ENCODE measurements at regions not wholly inside any gene's neighbourhood (a gene's known extent, or its start where the extent isn't known, plus 50 kb on each side); places are given as distances from the start of the nearest gene placed in this dataset.

DNA sequence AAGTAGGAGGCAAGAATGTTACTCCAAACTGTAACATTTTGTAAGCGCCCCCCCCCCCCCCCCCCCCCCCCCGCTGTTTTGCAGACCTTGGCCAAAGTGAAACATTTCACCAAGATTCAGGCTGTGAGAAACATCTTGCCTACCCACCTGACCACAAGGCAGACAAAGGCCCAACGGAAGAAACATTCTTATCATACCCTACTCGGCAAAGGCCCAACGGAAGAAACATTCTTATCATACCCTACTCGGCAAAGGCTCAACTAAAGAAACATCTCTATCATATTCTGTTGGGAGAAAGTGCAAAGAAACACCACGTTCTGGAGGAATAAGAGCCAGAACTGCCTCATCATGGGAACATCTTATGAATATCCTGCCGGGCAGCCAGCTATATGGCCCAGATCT lies 117.1 kb downstream of the JRKL start:
- Histone ChIP-seq H3K9me3 (ENCODE audit: control extremely low read depth in 1 of 5, control insufficient read depth in 4 of 5, insufficient read depth in 2 of 5, low read depth in 1 of 5, low read length in 4 of 5) (no peaks in the 10 kb centered on the region), H3K36me3 (ENCODE audit: control insufficient read depth in 4 of 4, insufficient read depth in 4 of 4, low read length in 3 of 4) (no peaks in the 10 kb centered on the region), H3K4me3 (ENCODE audit: control insufficient read depth in 1 of 7, extremely low read depth in 1 of 7, insufficient read depth in 4 of 7, low read depth in 2 of 7, low read length in 6 of 7) (no peak overlapping the region), H3K4me1 (ENCODE audit: control extremely low read depth in 1 of 4, control insufficient read depth in 4 of 4, insufficient read depth in 4 of 4, low read length in 3 of 4) (no peaks in the 10 kb centered on the region), H3K27me3 (replicated peaks in 2 of 5; ENCODE audit: control insufficient read depth in 4 of 5, insufficient read depth in 5 of 5, low read length in 4 of 5) (no peaks in the 10 kb centered on the region), H3K27ac (ENCODE audit: insufficient read depth in 1 of 2, low read depth in 1 of 2, low read length in 2 of 2, poor library complexity in 1 of 2, severe bottlenecking in 2 of 2) (no peak overlapping the region)
- ChIA-PET CTCF (no interaction called here), POLR2A (no interaction called here)
- DNase-seq: no peak
- 100% methylated on average over 2 of the region's 8 CpGs for WGBS (ENCODE audit: insufficient coverage)

DNA sequence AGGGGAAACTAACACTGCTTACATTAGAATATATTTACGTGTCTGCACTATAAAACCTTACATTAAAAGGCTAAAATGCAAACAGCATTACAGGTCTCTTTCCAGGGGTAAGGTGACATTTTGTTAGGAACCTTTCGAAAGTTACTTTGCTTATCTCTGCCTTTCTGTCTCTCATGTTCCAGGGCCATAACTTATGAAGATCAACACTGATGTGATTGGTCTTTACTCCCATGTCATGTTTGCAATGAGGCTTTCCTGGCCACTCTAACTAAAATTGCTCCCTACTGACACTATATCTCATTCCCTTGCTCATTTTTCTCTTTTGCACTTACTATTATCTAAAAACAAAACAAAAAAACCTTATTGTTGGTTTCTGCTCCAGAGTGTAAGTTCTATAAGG lies 119.0 kb downstream of the JRKL start:
- DNase-seq: no peak
- 100% methylated on average over 1 of the region's 2 CpGs for WGBS (ENCODE audit: insufficient coverage)
- ChIA-PET CTCF (no interaction called here), POLR2A (no interaction called here)
- H3K4me3 ChIP-seq (ENCODE audit: control insufficient read depth in 1 of 7, extremely low read depth in 1 of 7, insufficient read depth in 4 of 7, low read depth in 2 of 7, low read length in 6 of 7): no peak overlapping the region
- H3K9me3 ChIP-seq (ENCODE audit: control extremely low read depth in 1 of 5, control insufficient read depth in 4 of 5, insufficient read depth in 2 of 5, low read depth in 1 of 5, low read length in 4 of 5): no peaks in the 10 kb centered on the region
- no peaks in the 10 kb centered on the region for H3K36me3 ChIP-seq (ENCODE audit: control insufficient read depth in 4 of 4, insufficient read depth in 4 of 4, low read length in 3 of 4)
- no peak overlapping the region for H3K27ac ChIP-seq (ENCODE audit: insufficient read depth in 1 of 2, low read depth in 1 of 2, low read length in 2 of 2, poor library complexity in 1 of 2, severe bottlenecking in 2 of 2)
- no peaks in the 10 kb centered on the region for H3K27me3 ChIP-seq (replicated peaks in 2 of 5; ENCODE audit: control insufficient read depth in 4 of 5, insufficient read depth in 5 of 5, low read length in 4 of 5)
- no peaks in the 10 kb centered on the region for H3K4me1 ChIP-seq (ENCODE audit: control extremely low read depth in 1 of 4, control insufficient read depth in 4 of 4, insufficient read depth in 4 of 4, low read length in 3 of 4)

- ChIA-PET POLR2A (no interaction called here), CTCF (no interaction called here)
- no peak for DNase-seq
- H3K27me3 ChIP-seq (replicated peaks in 2 of 5; ENCODE audit: control insufficient read depth in 4 of 5, insufficient read depth in 5 of 5, low read length in 4 of 5): no peaks in the 10 kb centered on the region
- no peaks in the 10 kb centered on the region for H3K4me1 ChIP-seq (ENCODE audit: control extremely low read depth in 1 of 4, control insufficient read depth in 4 of 4, insufficient read depth in 4 of 4, low read length in 3 of 4)
- H3K36me3 ChIP-seq (ENCODE audit: control insufficient read depth in 4 of 4, insufficient read depth in 4 of 4, low read length in 3 of 4): no peaks in the 10 kb centered on the region
- no peak overlapping the region for H3K4me3 ChIP-seq (ENCODE audit: control insufficient read depth in 1 of 7, extremely low read depth in 1 of 7, insufficient read depth in 4 of 7, low read depth in 2 of 7, low read length in 6 of 7)
- H3K9me3 ChIP-seq (ENCODE audit: control extremely low read depth in 1 of 5, control insufficient read depth in 4 of 5, insufficient read depth in 2 of 5, low read depth in 1 of 5, low read length in 4 of 5): peaks cover 0 to 7% (median 0%) of the 10 kb centered on the region in 5 experiments
- no peak overlapping the region for H3K27ac ChIP-seq (ENCODE audit: insufficient read depth in 1 of 2, low read depth in 1 of 2, low read length in 2 of 2, poor library complexity in 1 of 2, severe bottlenecking in 2 of 2)
These were observed 131.1 kb downstream of the JRKL start for GRCh38 chr11:96520939-96521338.

DNA sequence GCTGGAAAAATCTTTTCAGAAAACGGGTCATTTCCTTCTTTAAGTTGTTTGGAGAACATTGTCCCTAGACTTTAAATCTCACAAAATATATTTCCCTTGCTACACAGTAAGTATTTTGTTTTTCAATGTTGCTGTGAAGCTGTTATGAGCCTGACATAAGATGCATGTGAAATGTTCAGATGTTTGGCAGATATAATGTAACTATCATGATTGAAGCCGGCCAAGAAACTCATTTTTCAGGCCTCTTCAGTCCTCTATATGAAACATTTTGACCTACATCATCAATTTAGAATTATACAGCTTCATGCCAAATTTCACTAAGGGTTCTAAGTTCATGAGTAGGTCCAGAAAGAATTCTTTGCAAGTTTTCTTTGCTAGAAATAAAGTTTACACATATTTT lies 133.8 kb downstream of the JRKL start:
- DNase-seq: no peak
- whole genome bisulfite sequencing (ENCODE audit: insufficient coverage): no CpG with 5 or more reads among the region's 2 CpGs
- ChIA-PET CTCF (interaction anchor here (0.7 kb wide), 1 partner anchor 11 kb away, joined by 3 read pairs; no protein-coding TSS in a partner anchor), POLR2A (no interaction called here)
- Histone ChIP-seq H3K4me1 (ENCODE audit: control extremely low read depth in 1 of 4, control insufficient read depth in 4 of 4, insufficient read depth in 4 of 4, low read length in 3 of 4) (no peaks in the 10 kb centered on the region), H3K27ac (ENCODE audit: insufficient read depth in 1 of 2, low read depth in 1 of 2, low read length in 2 of 2, poor library complexity in 1 of 2, severe bottlenecking in 2 of 2) (no peak overlapping the region), H3K27me3 (replicated peaks in 2 of 5; ENCODE audit: control insufficient read depth in 4 of 5, insufficient read depth in 5 of 5, low read length in 4 of 5) (no peaks in the 10 kb centered on the region), H3K36me3 (ENCODE audit: control insufficient read depth in 4 of 4, insufficient read depth in 4 of 4, low read length in 3 of 4) (no peaks in the 10 kb centered on the region), H3K4me3 (ENCODE audit: control insufficient read depth in 1 of 7, extremely low read depth in 1 of 7, insufficient read depth in 4 of 7, low read depth in 2 of 7, low read length in 6 of 7) (no peak overlapping the region), H3K9me3 (ENCODE audit: control extremely low read depth in 1 of 5, control insufficient read depth in 4 of 5, insufficient read depth in 2 of 5, low read depth in 1 of 5, low read length in 4 of 5) (peaks cover 0 to 7% (median 0%) of the 10 kb centered on the region in 5 experiments)

- no peak overlapping the region for H3K27ac ChIP-seq (ENCODE audit: insufficient read depth in 1 of 2, low read depth in 1 of 2, low read length in 2 of 2, poor library complexity in 1 of 2, severe bottlenecking in 2 of 2)
- peaks cover 0 to 15% (median 0%) of the 10 kb centered on the region in 5 experiments for H3K9me3 ChIP-seq (ENCODE audit: control extremely low read depth in 1 of 5, control insufficient read depth in 4 of 5, insufficient read depth in 2 of 5, low read depth in 1 of 5, low read length in 4 of 5)
- H3K27me3 ChIP-seq (replicated peaks in 2 of 5; ENCODE audit: control insufficient read depth in 4 of 5, insufficient read depth in 5 of 5, low read length in 4 of 5): no peaks in the 10 kb centered on the region
- no peaks in the 10 kb centered on the region for H3K36me3 ChIP-seq (ENCODE audit: control insufficient read depth in 4 of 4, insufficient read depth in 4 of 4, low read length in 3 of 4)
- H3K4me3 ChIP-seq (ENCODE audit: control insufficient read depth in 1 of 7, extremely low read depth in 1 of 7, insufficient read depth in 4 of 7, low read depth in 2 of 7, low read length in 6 of 7): no peak overlapping the region
- no CpG with 5 or more reads among the region's 1 CpG for WGBS (ENCODE audit: insufficient coverage)
- no peak for DNase-seq
- ChIA-PET CTCF (interaction anchor here (0.7 to 1.0 kb wide), 2 partner anchors 10 to 12 kb away, joined by 3 read pairs; no protein-coding TSS in a partner anchor), POLR2A (no interaction called here)
- no peaks in the 10 kb centered on the region for H3K4me1 ChIP-seq (ENCODE audit: control extremely low read depth in 1 of 4, control insufficient read depth in 4 of 4, insufficient read depth in 4 of 4, low read length in 3 of 4)
These were observed 134.7 kb downstream of the JRKL start for GRCh38 chr11:96524475-96524874.

- WGBS (ENCODE audit: insufficient coverage): no CpG with 5 or more reads among the region's 1 CpG
- POLR2A ChIA-PET: no interaction called here
These were observed 140.7 kb downstream of the JRKL start for GRCh38 chr11:96530473-96530872.

DNA sequence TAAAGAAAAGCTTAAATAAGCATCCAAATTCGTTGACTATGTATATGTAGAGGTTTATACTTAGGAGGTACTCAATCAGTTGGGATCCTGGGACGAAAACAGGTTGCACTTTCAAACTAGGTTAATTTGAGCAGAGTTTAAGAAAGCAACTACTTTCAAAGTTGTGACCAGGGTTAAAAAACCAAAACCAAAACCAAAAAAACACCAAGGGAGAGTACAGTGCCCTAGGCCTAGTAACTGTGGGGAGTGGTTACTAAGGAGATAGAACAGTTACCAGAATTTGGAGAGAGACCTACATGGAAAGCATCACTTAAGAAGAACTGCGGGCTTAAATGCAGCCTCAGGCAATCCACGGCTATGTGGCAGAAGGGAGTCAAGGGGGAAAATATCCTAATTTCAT lies 148.3 kb downstream of the JRKL start:
- H3K9me3 ChIP-seq (ENCODE audit: control extremely low read depth in 1 of 5, control insufficient read depth in 4 of 5, insufficient read depth in 2 of 5, low read depth in 1 of 5, low read length in 4 of 5): peaks cover 0 to 2% (median 0%) of the 10 kb centered on the region in 5 experiments
- H3K27ac ChIP-seq (ENCODE audit: insufficient read depth in 1 of 2, low read depth in 1 of 2, low read length in 2 of 2, poor library complexity in 1 of 2, severe bottlenecking in 2 of 2): no peak overlapping the region
- no peaks in the 10 kb centered on the region for H3K4me1 ChIP-seq (ENCODE audit: control extremely low read depth in 1 of 4, control insufficient read depth in 4 of 4, insufficient read depth in 4 of 4, low read length in 3 of 4)
- CTCF ChIA-PET: no interaction called here
- WGBS (ENCODE audit: insufficient coverage): 100% methylated on average over 2 of the region's 4 CpGs
- no peaks in the 10 kb centered on the region for H3K27me3 ChIP-seq (replicated peaks in 2 of 5; ENCODE audit: control insufficient read depth in 4 of 5, insufficient read depth in 5 of 5, low read length in 4 of 5)
- no peak for DNase-seq
- H3K4me3 ChIP-seq (ENCODE audit: control insufficient read depth in 1 of 7, extremely low read depth in 1 of 7, insufficient read depth in 4 of 7, low read depth in 2 of 7, low read length in 6 of 7): no peak overlapping the region
- H3K36me3 ChIP-seq (ENCODE audit: control insufficient read depth in 4 of 4, insufficient read depth in 4 of 4, low read length in 3 of 4): no peaks in the 10 kb centered on the region
- POLR2A ChIA-PET: no interaction called here

More at GRCh38 chr11:96530473-96530872, 140.7 kb downstream of the JRKL start:
- no peak for DNase-seq
- CTCF ChIA-PET: no interaction called here
- peaks cover 0 to 12% (median 0%) of the 10 kb centered on the region in 5 experiments for H3K9me3 ChIP-seq (ENCODE audit: control extremely low read depth in 1 of 5, control insufficient read depth in 4 of 5, insufficient read depth in 2 of 5, low read depth in 1 of 5, low read length in 4 of 5)
- no peak overlapping the region for H3K4me3 ChIP-seq (ENCODE audit: control insufficient read depth in 1 of 7, extremely low read depth in 1 of 7, insufficient read depth in 4 of 7, low read depth in 2 of 7, low read length in 6 of 7)
- no peaks in the 10 kb centered on the region for H3K27me3 ChIP-seq (replicated peaks in 2 of 5; ENCODE audit: control insufficient read depth in 4 of 5, insufficient read depth in 5 of 5, low read length in 4 of 5)
- H3K36me3 ChIP-seq (ENCODE audit: control insufficient read depth in 4 of 4, insufficient read depth in 4 of 4, low read length in 3 of 4): no peaks in the 10 kb centered on the region
- no peak overlapping the region for H3K27ac ChIP-seq (ENCODE audit: insufficient read depth in 1 of 2, low read depth in 1 of 2, low read length in 2 of 2, poor library complexity in 1 of 2, severe bottlenecking in 2 of 2)
- no peaks in the 10 kb centered on the region for H3K4me1 ChIP-seq (ENCODE audit: control extremely low read depth in 1 of 4, control insufficient read depth in 4 of 4, insufficient read depth in 4 of 4, low read length in 3 of 4)

Data from common myeloid progenitor, CD34-positive (primary cell).